GM23248 (cell line): ENCODE measurements at regions not wholly inside any gene's neighbourhood (a gene's known extent, or its start where the extent isn't known, plus 50 kb on each side); places are given as distances from the start of the nearest gene placed in this dataset.

Experiments used
- DNase-seq: peaks from one replicate; pipeline ENCODE4 v3.0.0-alpha.2; 2015
- H2AFZ ChIP-seq: fragments of 200-600 bp; sonication (generic); 2 replicates; pipeline ENCODE4 v1.6.1; 2016; ENCODE audit warnings: antibody characterized with exemption
- H3F3A ChIP-seq: fragments of 200-600 bp; sonication (generic); 2 replicates; pipeline ENCODE4 v1.6.1; 2016; ENCODE audit warnings: mild to moderate bottlenecking, antibody characterized with exemption, mixed run types; ENCODE audit not compliant: insufficient read depth
- H3K27ac ChIP-seq: fragments of 200-600 bp; sonication (generic); 2 replicates; pipeline ENCODE4 v1.5.1; 2016; ENCODE audit warnings: mild to moderate bottlenecking
- H3K27me3 ChIP-seq: fragments of 200-600 bp; sonication (generic); replicated peaks from 2 replicates; pipeline ENCODE4 v1.6.1; 2016; ENCODE audit warnings: mild to moderate bottlenecking; ENCODE audit not compliant: insufficient read depth
- H3K36me3 ChIP-seq: fragments of 200-600 bp; sonication (generic); 2 replicates; pipeline ENCODE4 v1.6.1; 2016; ENCODE audit warnings: low read depth, mild to moderate bottlenecking
- H3K4me1 ChIP-seq: fragments of 200-600 bp; sonication (generic); 2 replicates; pipeline ENCODE4 v1.6.1; 2016; ENCODE audit warnings: mild to moderate bottlenecking; ENCODE audit not compliant: insufficient read depth
- H3K4me2 ChIP-seq: fragments of 200-600 bp; sonication (generic); one replicate; pipeline ENCODE4 v1.6.1; 2016; ENCODE audit warnings: mild to moderate bottlenecking; ENCODE audit not compliant: unreplicated experiment
- H3K4me3 ChIP-seq: fragments of 200-600 bp; sonication (generic); 2 replicates; pipeline ENCODE4 v1.5.1; 2016; ENCODE audit warnings: mild to moderate bottlenecking
- H3K79me2 ChIP-seq: fragments of 200-600 bp; sonication (generic); 2 replicates; pipeline ENCODE4 v1.6.1; 2016; ENCODE audit warnings: mild to moderate bottlenecking; ENCODE audit not compliant: insufficient read depth
- H3K9ac ChIP-seq: fragments of 200-600 bp; sonication (generic); 2 replicates; pipeline ENCODE4 v1.6.1; 2016; ENCODE audit warnings: mild to moderate bottlenecking
- H3K9me2 ChIP-seq: fragments of 200-600 bp; sonication (generic); 2 replicates; pipeline ENCODE4 v1.6.1; 2016; ENCODE audit warnings: mixed run types, mild to moderate bottlenecking, moderate library complexity; ENCODE audit not compliant: insufficient read depth
- H3K9me3 ChIP-seq: fragments of 200-600 bp; sonication (generic); one replicate; pipeline ENCODE4 v1.6.1; 2017; ENCODE audit warnings: low read depth
- H4K20me1 ChIP-seq: fragments of 200-600 bp; sonication (generic); 2 replicates; pipeline ENCODE4 v1.6.0; 2016; ENCODE audit not compliant: insufficient read depth
- EZH2 ChIP-seq: fragments of 200-600 bp; sonication (generic); IDR thresholded peaks from 2 replicates; pipeline ENCODE4 v1.6.1; 2018; ENCODE audit warnings: antibody characterized with exemption, mild to moderate bottlenecking; ENCODE audit not compliant: insufficient read depth, poor library complexity, severe bottlenecking
- EZH2phosphoT487 ChIP-seq: fragments of 200-600 bp; sonication (generic); IDR thresholded peaks from 2 replicates; pipeline ENCODE4 v1.6.1; 2018; ENCODE audit warnings: antibody characterized with exemption, moderate library complexity, mild to moderate bottlenecking, low read depth; ENCODE audit not compliant: insufficient read depth
- WGBS, 2 experiments: methylation state at CpG; one replicate each; pipeline ENCODE4 v1.1.6; 2015 to 2017; ENCODE audit warnings: low lambda C conversion rate in 2 of 2, low coverage in 1 of 2; ENCODE audit errors: missing lambda C conversion rate in 2 of 2; 5-methylcytosine and 5-hydroxymethylcytosine counted together
- in situ Hi-C: fragments of 300-500 bp; cut with MboI; formaldehyde crosslinking; loops from 2 replicates; pipeline ENCODE4 v1.15.0; 2020

GRCh38 chr3:71973274-71974030 is 188.5 kb upstream of the PROK2 start:
- Histone ChIP-seq H3K27me3 (no peaks in the 10 kb centered on the region), H4K20me1 (no peaks in the 10 kb centered on the region), H3K4me3 (no peak overlapping the region), H3K36me3 (no peaks in the 10 kb centered on the region), H2AFZ (no peak overlapping the region), H3K79me2 (no peaks in the 10 kb centered on the region), H3K9ac (no peak overlapping the region), H3K9me3 (no peaks in the 10 kb centered on the region), H3K27ac (no peak overlapping the region), H3F3A (no peaks in the 10 kb centered on the region), H3K9me2 (no peaks in the 10 kb centered on the region), H3K4me2 (no peak overlapping the region), H3K4me1 (no peaks in the 10 kb centered on the region)
- TF ChIP-seq EZH2: no peak
- no peak for TF ChIP-seq EZH2phosphoT487
- DNase-seq: no peak
- WGBS, 2 experiments: 75 to 78% methylated on average over 7 of the region's 7 CpGs
- in situ Hi-C loops: no loop called here

GRCh38 chr3:71972031-71972430 is 187.1 kb upstream of the PROK2 start:
- Histone ChIP-seq H3K9me3 (no peaks in the 10 kb centered on the region), H4K20me1 (no peaks in the 10 kb centered on the region), H3K36me3 (no peaks in the 10 kb centered on the region), H3K4me1 (no peaks in the 10 kb centered on the region), H2AFZ (no peak overlapping the region), H3K4me2 (no peak overlapping the region), H3F3A (no peaks in the 10 kb centered on the region), H3K9me2 (no peaks in the 10 kb centered on the region), H3K79me2 (no peaks in the 10 kb centered on the region), H3K27ac (no peak overlapping the region), H3K4me3 (no peak overlapping the region), H3K9ac (no peak overlapping the region), H3K27me3 (no peaks in the 10 kb centered on the region)
- WGBS, 2 experiments: 75 to 82% methylated on average over 4 to 5 of the region's 5 CpGs
- TF ChIP-seq EZH2: no peak
- no peak for TF ChIP-seq EZH2phosphoT487
- DNase-seq: peak; percentile 66
- in situ Hi-C loops: no loop called here

- Histone ChIP-seq H4K20me1 (no peaks in the 10 kb centered on the region), H3K27me3 (no peaks in the 10 kb centered on the region), H3K9me3 (no peaks in the 10 kb centered on the region), H3K4me3 (no peak overlapping the region), H3K9me2 (no peaks in the 10 kb centered on the region), H3K27ac (no peak overlapping the region), H3K9ac (no peak overlapping the region), H3K36me3 (no peaks in the 10 kb centered on the region), H3K4me1 (no peaks in the 10 kb centered on the region), H3F3A (no peaks in the 10 kb centered on the region), H3K79me2 (no peaks in the 10 kb centered on the region), H3K4me2 (no peak overlapping the region), H2AFZ (no peak overlapping the region)
- DNase-seq: no peak
- WGBS, 2 experiments: 35 to 37% methylated on average over 4 of the region's 4 CpGs
- in situ Hi-C loops: no loop called here
- TF ChIP-seq EZH2phosphoT487 (no peak), EZH2 (no peak)
Observed at GRCh38 chr3:71968544-71968943, 183.6 kb upstream of the PROK2 start.

- H3F3A ChIP-seq: no peaks in the 10 kb centered on the region
- H4K20me1 ChIP-seq: no peaks in the 10 kb centered on the region
- H3K27me3 ChIP-seq: no peaks in the 10 kb centered on the region
- in situ Hi-C loops: no loop called here
- no peak for DNase-seq
- no peak overlapping the region for H3K4me2 ChIP-seq
- no peaks in the 10 kb centered on the region for H3K9me3 ChIP-seq
- no peaks in the 10 kb centered on the region for H3K79me2 ChIP-seq
- 46 to 47% methylated on average over 3 of the region's 3 CpGs for WGBS, 2 experiments
- H3K27ac ChIP-seq: no peak overlapping the region
- H3K4me1 ChIP-seq: peaks cover 5% of the 10 kb centered on the region; the same call in 1 of the 2 replicates
- no peak overlapping the region for H3K4me3 ChIP-seq
- no peak overlapping the region for H2AFZ ChIP-seq
- no peaks in the 10 kb centered on the region for H3K9me2 ChIP-seq
- H3K9ac ChIP-seq: no peak overlapping the region
- H3K36me3 ChIP-seq: no peaks in the 10 kb centered on the region
- TF ChIP-seq EZH2 (no peak), EZH2phosphoT487 (no peak)
Observed at GRCh38 chr3:71966185-71966584, 181.2 kb upstream of the PROK2 start.
